Liver (tissue), 8 donors: ENCODE measurements at regions not wholly inside any gene's neighbourhood (a gene's known extent, or its start where the extent isn't known, plus 50 kb on each side); places are given as distances from the start of the nearest gene placed in this dataset.

Source experiments
- DNase-seq: peaks from one replicate; pipeline ENCODE4 v3.0.0-alpha.2; 2017; ENCODE audit warnings: low spot score
- H3K27ac ChIP-seq, 2 donors: one replicate each; pipeline ENCODE4 v1.7.0; 2013; ENCODE audit warnings: inconsistent platforms in 2 of 2, low read length in 2 of 2, control low read depth in 1 of 2, low read depth in 1 of 2, mild to moderate bottlenecking in 1 of 2
- H3K27me3 ChIP-seq, 4 donors: one replicate each; pipeline versions ENCODE4 v1.6.1 to v1.7.0; 2013; ENCODE audit warnings: low read length in 3 of 4, inconsistent platforms in 1 of 4, mild to moderate bottlenecking in 1 of 4, moderate library complexity in 1 of 4; ENCODE audit not compliant: control insufficient read depth in 4 of 4, insufficient read depth in 4 of 4
- H3K36me3 ChIP-seq, 4 donors: one replicate each; pipeline versions ENCODE4 v1.6.1 to v1.7.0; 2013; ENCODE audit warnings: low read length in 3 of 4, mild to moderate bottlenecking in 3 of 4, low read depth in 1 of 4, moderate library complexity in 1 of 4; ENCODE audit not compliant: control insufficient read depth in 4 of 4, insufficient read depth in 3 of 4
- H3K4me1 ChIP-seq, 4 donors: one replicate each; pipeline versions ENCODE4 v1.6.1 to v1.7.0; 2013; ENCODE audit warnings: low read length in 3 of 4, mild to moderate bottlenecking in 3 of 4, moderate library complexity in 1 of 4; ENCODE audit not compliant: control insufficient read depth in 4 of 4, insufficient read depth in 4 of 4
- H3K4me3 ChIP-seq, 3 donors: one replicate each; pipeline versions ENCODE4 v1.6.1 to v1.7.0; 2013; ENCODE audit warnings: low read length in 3 of 3, control low read depth in 1 of 3, low read depth in 1 of 3, mild to moderate bottlenecking in 1 of 3
- H3K9ac ChIP-seq, 2 donors: one replicate each; pipeline ENCODE4 v1.7.0; 2013; ENCODE audit warnings: low read length in 2 of 2, mild to moderate bottlenecking in 2 of 2, moderate library complexity in 2 of 2, control low read depth in 1 of 2, low read depth in 1 of 2
- H3K9me3 ChIP-seq, 4 donors: one replicate each; pipeline versions ENCODE4 v1.6.1 to v1.7.0; 2013; ENCODE audit warnings: low read length in 3 of 4; ENCODE audit not compliant: control insufficient read depth in 4 of 4
- EGR1 ChIP-seq, 2 donors: IDR thresholded peaks; 2 replicates each; pipeline ENCODE4 v1.6.1; 2016 to 2018; ENCODE audit warnings: antibody characterized with exemption in 2 of 2, low read depth in 2 of 2
- FOXA1 ChIP-seq: IDR thresholded peaks from 2 replicates; pipeline ENCODE4 v1.6.1; 2016; ENCODE audit warnings: antibody characterized with exemption
- FOXA2 ChIP-seq: IDR thresholded peaks from 2 replicates; pipeline ENCODE4 v1.6.1; 2016; ENCODE audit warnings: antibody characterized with exemption
- GABPA ChIP-seq, 2 donors: IDR thresholded peaks in 1 of 2; conservative IDR thresholded peaks in 1 of 2; 2 replicates each; pipeline ENCODE4 v1.6.1; 2016; ENCODE audit warnings: antibody characterized with exemption in 2 of 2, mild to moderate bottlenecking in 1 of 2, moderate library complexity in 1 of 2
- HNF4A ChIP-seq, 2 donors: conservative IDR thresholded peaks; 2 replicates each; pipeline ENCODE4 v1.6.1; 2016; ENCODE audit warnings: antibody characterized with exemption in 2 of 2, mild to moderate bottlenecking in 2 of 2
- HNF4G ChIP-seq: IDR thresholded peaks from 2 replicates; pipeline ENCODE4 v1.6.1; 2016; ENCODE audit warnings: antibody characterized with exemption
- JUND ChIP-seq, 2 donors: IDR thresholded peaks; 2 replicates each; pipeline ENCODE4 v1.6.1; 2016; ENCODE audit warnings: antibody characterized with exemption in 2 of 2
- RAD21 ChIP-seq, 2 donors: IDR thresholded peaks; 2 replicates each; pipeline ENCODE4 v1.6.1; 2016; ENCODE audit warnings: antibody characterized with exemption in 2 of 2, mild to moderate bottlenecking in 2 of 2
- RXRA ChIP-seq, 2 donors: IDR thresholded peaks; 2 replicates each; pipeline ENCODE4 v1.6.1; 2017 to 2018; ENCODE audit warnings: antibody characterized with exemption in 2 of 2, mild to moderate bottlenecking in 1 of 2
- SP1 ChIP-seq: IDR thresholded peaks from 2 replicates; pipeline ENCODE4 v1.6.1; 2018; ENCODE audit warnings: antibody characterized with exemption, mild to moderate bottlenecking
- TAF1 ChIP-seq: conservative IDR thresholded peaks from 2 replicates; pipeline ENCODE4 v1.6.1; 2016; ENCODE audit warnings: antibody characterized with exemption, mild to moderate bottlenecking
- YY1 ChIP-seq: IDR thresholded peaks from 2 replicates; pipeline ENCODE4 v1.6.1; 2016; ENCODE audit warnings: antibody characterized with exemption, mild to moderate bottlenecking
- WGBS: extraction: QIAGEN DNeasy Blood & Tissue Kit; methylation state at CpG from one replicate; pipeline ENCODE4 v1.1.7; 2013; 5-methylcytosine and 5-hydroxymethylcytosine counted together
- TF ChIP-seq, protein P1 (sequence below): IDR thresholded peaks from 2 replicates; pipeline ENCODE4 v1.6.1; 2016; ENCODE audit warnings: antibody characterized with exemption
- TF ChIP-seq, protein P2 (sequence below): IDR thresholded peaks from 2 replicates; pipeline ENCODE4 v1.6.1; 2016; ENCODE audit warnings: antibody characterized with exemption
- TF ChIP-seq, protein P3 (sequence below): IDR thresholded peaks from 2 replicates; pipeline ENCODE4 v1.6.1; 2016; ENCODE audit warnings: antibody characterized with exemption
- TF ChIP-seq, protein P4 (sequence below): fragments of 150-350 bp; IDR thresholded peaks from 2 replicates; pipeline ENCODE4 v1.5.1; 2017; ENCODE audit warnings: improper control_type of control experiment, low read depth, low read length; ENCODE audit not compliant: missing input control
- TF ChIP-seq, protein P5 (sequence below): IDR thresholded peaks from 2 replicates; pipeline ENCODE4 v1.6.1; 2016; ENCODE audit warnings: antibody characterized with exemption, mild to moderate bottlenecking
- donor health status: healthy.
- donor health status: healthy.
- donor health status: healthy.
- donor health status: healthy.
- donor health status: healthy.

DNA sequence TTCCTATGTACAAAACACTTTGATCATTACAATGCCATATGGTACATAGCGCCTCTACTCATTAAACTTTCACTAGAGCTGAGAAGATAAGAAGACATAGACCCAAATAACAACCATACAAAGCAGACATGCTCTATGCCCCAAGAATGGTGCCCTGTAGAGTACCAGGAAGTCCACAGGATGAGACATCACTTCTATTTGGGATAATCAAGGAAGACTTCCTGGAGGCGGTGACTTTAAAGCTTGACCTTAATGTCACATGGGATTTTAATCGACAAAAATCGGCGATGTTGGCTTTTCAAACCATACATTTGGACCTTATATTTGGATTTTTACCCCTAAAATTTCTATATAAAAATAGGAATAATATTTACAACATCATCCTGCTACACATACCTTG, 224.3 kb upstream of the MAP3K1 start:
- Histone ChIP-seq H3K9me3 (no peaks in the 10 kb centered on the region), H3K27ac (no peak overlapping the region), H3K4me3 (no peak overlapping the region), H3K36me3 (no peaks in the 10 kb centered on the region), H3K9ac (no peak overlapping the region), H3K4me1 (peaks cover 0 to 1% (median under 1%) of the 10 kb centered on the region in 4 donors), H3K27me3 (no peaks in the 10 kb centered on the region)
- WGBS: 98% methylated on average over 5 of the region's 5 CpGs
- TF ChIP-seq, protein P1, sequence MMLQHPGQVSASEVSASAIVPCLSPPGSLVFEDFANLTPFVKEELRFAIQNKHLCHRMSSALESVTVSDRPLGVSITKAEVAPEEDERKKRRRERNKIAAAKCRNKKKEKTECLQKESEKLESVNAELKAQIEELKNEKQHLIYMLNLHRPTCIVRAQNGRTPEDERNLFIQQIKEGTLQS: no peak
- TF ChIP-seq, protein P2, sequence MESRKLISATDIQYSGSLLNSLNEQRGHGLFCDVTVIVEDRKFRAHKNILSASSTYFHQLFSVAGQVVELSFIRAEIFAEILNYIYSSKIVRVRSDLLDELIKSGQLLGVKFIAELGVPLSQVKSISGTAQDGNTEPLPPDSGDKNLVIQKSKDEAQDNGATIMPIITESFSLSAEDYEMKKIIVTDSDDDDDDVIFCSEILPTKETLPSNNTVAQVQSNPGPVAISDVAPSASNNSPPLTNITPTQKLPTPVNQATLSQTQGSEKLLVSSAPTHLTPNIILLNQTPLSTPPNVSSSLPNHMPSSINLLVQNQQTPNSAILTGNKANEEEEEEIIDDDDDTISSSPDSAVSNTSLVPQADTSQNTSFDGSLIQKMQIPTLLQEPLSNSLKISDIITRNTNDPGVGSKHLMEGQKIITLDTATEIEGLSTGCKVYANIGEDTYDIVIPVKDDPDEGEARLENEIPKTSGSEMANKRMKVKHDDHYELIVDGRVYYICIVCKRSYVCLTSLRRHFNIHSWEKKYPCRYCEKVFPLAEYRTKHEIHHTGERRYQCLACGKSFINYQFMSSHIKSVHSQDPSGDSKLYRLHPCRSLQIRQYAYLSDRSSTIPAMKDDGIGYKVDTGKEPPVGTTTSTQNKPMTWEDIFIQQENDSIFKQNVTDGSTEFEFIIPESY: no peak
- TF ChIP-seq TAF1: no peak
- no peak for TF ChIP-seq FOXA1
- no peak for TF ChIP-seq EGR1 (IDR thresholded peaks at IDR 0.05; ENCODE audit: low read depth in 2 of 2)
- no peak for TF ChIP-seq YY1
- TF ChIP-seq FOXA2: no peak
- no peak for TF ChIP-seq HNF4G
- TF ChIP-seq, protein P3, sequence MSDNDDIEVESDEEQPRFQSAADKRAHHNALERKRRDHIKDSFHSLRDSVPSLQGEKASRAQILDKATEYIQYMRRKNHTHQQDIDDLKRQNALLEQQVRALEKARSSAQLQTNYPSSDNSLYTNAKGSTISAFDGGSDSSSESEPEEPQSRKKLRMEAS: no peak
- TF ChIP-seq, protein P4, sequence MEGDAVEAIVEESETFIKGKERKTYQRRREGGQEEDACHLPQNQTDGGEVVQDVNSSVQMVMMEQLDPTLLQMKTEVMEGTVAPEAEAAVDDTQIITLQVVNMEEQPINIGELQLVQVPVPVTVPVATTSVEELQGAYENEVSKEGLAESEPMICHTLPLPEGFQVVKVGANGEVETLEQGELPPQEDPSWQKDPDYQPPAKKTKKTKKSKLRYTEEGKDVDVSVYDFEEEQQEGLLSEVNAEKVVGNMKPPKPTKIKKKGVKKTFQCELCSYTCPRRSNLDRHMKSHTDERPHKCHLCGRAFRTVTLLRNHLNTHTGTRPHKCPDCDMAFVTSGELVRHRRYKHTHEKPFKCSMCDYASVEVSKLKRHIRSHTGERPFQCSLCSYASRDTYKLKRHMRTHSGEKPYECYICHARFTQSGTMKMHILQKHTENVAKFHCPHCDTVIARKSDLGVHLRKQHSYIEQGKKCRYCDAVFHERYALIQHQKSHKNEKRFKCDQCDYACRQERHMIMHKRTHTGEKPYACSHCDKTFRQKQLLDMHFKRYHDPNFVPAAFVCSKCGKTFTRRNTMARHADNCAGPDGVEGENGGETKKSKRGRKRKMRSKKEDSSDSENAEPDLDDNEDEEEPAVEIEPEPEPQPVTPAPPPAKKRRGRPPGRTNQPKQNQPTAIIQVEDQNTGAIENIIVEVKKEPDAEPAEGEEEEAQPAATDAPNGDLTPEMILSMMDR: no peak
- no peak for TF ChIP-seq SP1
- no peak for TF ChIP-seq JUND (IDR thresholded peaks at IDR 0.05)
- TF ChIP-seq, protein P5, sequence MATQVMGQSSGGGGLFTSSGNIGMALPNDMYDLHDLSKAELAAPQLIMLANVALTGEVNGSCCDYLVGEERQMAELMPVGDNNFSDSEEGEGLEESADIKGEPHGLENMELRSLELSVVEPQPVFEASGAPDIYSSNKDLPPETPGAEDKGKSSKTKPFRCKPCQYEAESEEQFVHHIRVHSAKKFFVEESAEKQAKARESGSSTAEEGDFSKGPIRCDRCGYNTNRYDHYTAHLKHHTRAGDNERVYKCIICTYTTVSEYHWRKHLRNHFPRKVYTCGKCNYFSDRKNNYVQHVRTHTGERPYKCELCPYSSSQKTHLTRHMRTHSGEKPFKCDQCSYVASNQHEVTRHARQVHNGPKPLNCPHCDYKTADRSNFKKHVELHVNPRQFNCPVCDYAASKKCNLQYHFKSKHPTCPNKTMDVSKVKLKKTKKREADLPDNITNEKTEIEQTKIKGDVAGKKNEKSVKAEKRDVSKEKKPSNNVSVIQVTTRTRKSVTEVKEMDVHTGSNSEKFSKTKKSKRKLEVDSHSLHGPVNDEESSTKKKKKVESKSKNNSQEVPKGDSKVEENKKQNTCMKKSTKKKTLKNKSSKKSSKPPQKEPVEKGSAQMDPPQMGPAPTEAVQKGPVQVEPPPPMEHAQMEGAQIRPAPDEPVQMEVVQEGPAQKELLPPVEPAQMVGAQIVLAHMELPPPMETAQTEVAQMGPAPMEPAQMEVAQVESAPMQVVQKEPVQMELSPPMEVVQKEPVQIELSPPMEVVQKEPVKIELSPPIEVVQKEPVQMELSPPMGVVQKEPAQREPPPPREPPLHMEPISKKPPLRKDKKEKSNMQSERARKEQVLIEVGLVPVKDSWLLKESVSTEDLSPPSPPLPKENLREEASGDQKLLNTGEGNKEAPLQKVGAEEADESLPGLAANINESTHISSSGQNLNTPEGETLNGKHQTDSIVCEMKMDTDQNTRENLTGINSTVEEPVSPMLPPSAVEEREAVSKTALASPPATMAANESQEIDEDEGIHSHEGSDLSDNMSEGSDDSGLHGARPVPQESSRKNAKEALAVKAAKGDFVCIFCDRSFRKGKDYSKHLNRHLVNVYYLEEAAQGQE: no peak
- no peak for TF ChIP-seq GABPA (IDR thresholded peaks at IDR 0.05 in 1 of 2, conservative IDR thresholded peaks at IDR 0.05 in 1 of 2)
- no peak for TF ChIP-seq HNF4A (conservative IDR thresholded peaks at IDR 0.05)
- no peak for TF ChIP-seq RXRA (IDR thresholded peaks at IDR 0.05)
- TF ChIP-seq RAD21 (IDR thresholded peaks at IDR 0.05): no peak
- no peak for DNase-seq

DNA sequence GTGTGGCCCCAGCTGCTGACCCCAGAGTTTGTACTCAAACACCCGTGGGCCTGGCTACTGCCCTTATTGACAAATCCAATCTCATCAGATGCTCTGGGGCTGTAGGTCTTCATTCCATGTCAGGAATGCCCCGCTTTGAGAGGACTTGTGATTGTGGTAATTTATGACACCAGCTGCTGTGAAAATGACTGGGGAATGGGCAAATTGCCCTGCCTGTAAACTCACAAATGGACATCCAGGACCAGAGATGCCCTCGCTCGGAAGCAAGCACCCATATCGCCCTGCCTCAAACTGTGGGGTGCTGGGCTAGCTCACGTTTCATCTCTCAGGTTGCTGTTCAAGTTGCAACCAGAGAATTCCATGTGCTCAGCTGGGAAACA, 225.9 kb upstream of the MAP3K1 start:
- H3K9ac ChIP-seq: no peak overlapping the region
- H3K27ac ChIP-seq: no peak overlapping the region
- 75% methylated on average over 6 of the region's 6 CpGs for WGBS
- peaks cover 0 to under 1% (median 0%) of the 10 kb centered on the region in 4 donors for H3K9me3 ChIP-seq
- no peak for DNase-seq
- no peaks in the 10 kb centered on the region for H3K36me3 ChIP-seq
- H3K4me1 ChIP-seq: peaks cover 0 to 4% (median 3%) of the 10 kb centered on the region in 4 donors
- H3K4me3 ChIP-seq: no peak overlapping the region
- H3K27me3 ChIP-seq: no peaks in the 10 kb centered on the region
- TF ChIP-seq EGR1 (IDR thresholded peaks at IDR 0.05; ENCODE audit: low read depth in 2 of 2): no peak
